ENCODE measurements at regions not wholly inside any gene's neighbourhood (a gene's known extent, or its start where the extent isn't known, plus 50 kb on each side); places are given as distances from the start of the nearest gene placed in this dataset.

DNA sequence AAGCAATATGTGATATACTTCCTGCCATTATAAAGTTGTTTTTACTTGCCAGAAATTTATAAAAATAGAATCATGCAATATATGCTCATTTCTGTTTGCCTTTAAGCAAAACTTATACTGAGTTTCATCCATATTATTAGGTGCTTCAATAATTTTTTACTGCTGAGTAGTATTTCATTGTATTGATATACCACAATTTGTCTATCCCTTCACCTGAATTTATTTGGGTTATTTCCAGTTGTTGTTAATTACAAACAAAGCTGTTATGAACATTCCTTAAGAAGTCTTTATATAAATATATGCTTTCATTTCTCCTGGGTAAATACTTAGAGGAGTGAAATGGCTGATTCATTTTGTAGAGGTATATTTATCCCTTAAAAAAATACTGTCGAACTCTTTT lies 864.1 kb downstream of the HACE1 start:
- TF ChIP-seq POLR2A (IDR thresholded peaks at IDR 0.05), result no peak
- TF ChIP-seq CTCF (IDR thresholded peaks at IDR 0.05), result no peak
